Upper lobe of left lung (tissue), 6 donors: ENCODE measurements at regions not wholly inside any gene's neighbourhood (a gene's known extent, or its start where the extent isn't known, plus 50 kb on each side); places are given as distances from the start of the nearest gene placed in this dataset.

Source experiments
- ATAC-seq, 2 donors: fragments of 200-7000 bp; cut with Tn5 transposase; one replicate each; pipeline ENCODE4 v1.9.1; 2022; ENCODE audit warnings: mild to moderate bottlenecking in 2 of 2, moderate library complexity in 2 of 2; ENCODE audit not compliant: low FRiP score in 2 of 2
- DNase-seq, 2 donors: peaks; one replicate each; pipeline ENCODE4 v3.0.0-alpha.2; 2019 to 2020
- H3K27ac ChIP-seq, 4 donors: fragments of 200-600 bp; sonication (generic); one replicate each; pipeline ENCODE4 v1.5.1; 2016 to 2019
- H3K27me3 ChIP-seq, 4 donors: fragments of 200-600 bp; sonication (generic); one replicate each; pipeline ENCODE4 v1.5.1; 2017 to 2019
- H3K36me3 ChIP-seq, 4 donors: fragments of 200-600 bp; sonication (generic); one replicate each; pipeline ENCODE4 v1.5.1; 2016 to 2019
- H3K4me1 ChIP-seq, 4 donors: fragments of 200-600 bp; sonication (generic); one replicate each; pipeline ENCODE4 v1.5.1; 2018 to 2019
- H3K4me3 ChIP-seq, 4 donors: fragments of 200-600 bp; sonication (generic); one replicate each; pipeline ENCODE4 v1.5.1; 2017 to 2019; ENCODE audit warnings: mild to moderate bottlenecking in 2 of 4, moderate library complexity in 1 of 4
- H3K9me3 ChIP-seq, 4 donors: fragments of 200-600 bp; sonication (generic); one replicate each; pipeline ENCODE4 v1.5.1; 2018 to 2019
- EP300 ChIP-seq, 4 donors: sonication (generic); formaldehyde crosslinking; IDR thresholded peaks; one replicate each; pipeline ENCODE4 v1.5.1; 2017; ENCODE audit warnings: antibody characterized with exemption in 4 of 4, control low read depth in 2 of 4
- POLR2A ChIP-seq, 4 donors: fragments of 450-650 bp; IDR thresholded peaks; one replicate each; pipeline ENCODE4 v1.5.1; 2016 to 2017; ENCODE audit warnings: antibody characterized with exemption in 4 of 4, mild to moderate bottlenecking in 2 of 4
- POLR2AphosphoS5 ChIP-seq, 2 donors: sonication (generic); formaldehyde crosslinking; IDR thresholded peaks; one replicate each; pipeline ENCODE4 v1.5.1; 2017; ENCODE audit warnings: antibody characterized with exemption in 2 of 2
- WGBS, 2 donors: methylation state at CpG; one replicate each; pipeline ENCODE4 v1.1.5; 2017 to 2018; 5-methylcytosine and 5-hydroxymethylcytosine counted together
- TF ChIP-seq, protein P1 (sequence below), 6 experiments: fragments of 450-650 bp in 4 of 6; fragments of 200-600 bp in 2 of 6; sonication (generic) in 2 of 6; IDR thresholded peaks; one replicate each; pipeline ENCODE4 v1.5.1; 2016 to 2019; ENCODE audit warnings: antibody characterized with exemption in 6 of 6
- donor health status: DM: no; HTN: no; CAD: no; lungs with moderate emphysema.
- donor health status: DM: no; HTN: yes; CAD: no; lungs with severe emphysema.

DNA sequence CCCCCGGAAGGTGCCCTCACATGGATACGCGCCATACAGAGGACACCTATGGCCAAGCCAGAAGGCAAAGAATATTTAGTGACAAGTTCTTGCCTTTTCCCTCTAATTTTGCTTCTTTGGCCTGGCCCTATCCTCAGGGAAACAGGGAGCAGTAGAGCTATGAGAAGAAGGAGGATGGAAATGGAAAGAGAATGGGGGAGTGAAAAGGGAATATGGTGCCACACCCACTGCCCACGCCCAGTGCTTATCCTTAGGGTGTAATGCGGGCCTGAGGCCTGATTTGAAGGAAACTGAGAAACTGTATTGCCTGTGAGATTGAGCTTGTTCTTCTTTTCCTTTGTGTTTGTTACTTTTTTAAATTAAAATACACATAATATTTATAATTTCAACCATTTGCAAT is 255.1 kb downstream of the HS3ST3A1 start:
- 97 to 98% methylated on average over 5 of the region's 5 CpGs for WGBS, 2 donors
- Histone ChIP-seq H3K36me3 (no peaks in the 10 kb centered on the region), H3K27ac (no peak overlapping the region), H3K4me1 (no peaks in the 10 kb centered on the region), H3K9me3 (no peaks in the 10 kb centered on the region), H3K27me3 (no peaks in the 10 kb centered on the region), H3K4me3 (no peak overlapping the region)
- DNase-seq: no peak
- peak; percentile 18 to 46 for ATAC-seq
- TF ChIP-seq POLR2AphosphoS5 (IDR thresholded peaks at IDR 0.05) (no peak), POLR2A (IDR thresholded peaks at IDR 0.05) (no peak), EP300 (IDR thresholded peaks at IDR 0.05) (no peak)
- TF ChIP-seq, protein P1, sequence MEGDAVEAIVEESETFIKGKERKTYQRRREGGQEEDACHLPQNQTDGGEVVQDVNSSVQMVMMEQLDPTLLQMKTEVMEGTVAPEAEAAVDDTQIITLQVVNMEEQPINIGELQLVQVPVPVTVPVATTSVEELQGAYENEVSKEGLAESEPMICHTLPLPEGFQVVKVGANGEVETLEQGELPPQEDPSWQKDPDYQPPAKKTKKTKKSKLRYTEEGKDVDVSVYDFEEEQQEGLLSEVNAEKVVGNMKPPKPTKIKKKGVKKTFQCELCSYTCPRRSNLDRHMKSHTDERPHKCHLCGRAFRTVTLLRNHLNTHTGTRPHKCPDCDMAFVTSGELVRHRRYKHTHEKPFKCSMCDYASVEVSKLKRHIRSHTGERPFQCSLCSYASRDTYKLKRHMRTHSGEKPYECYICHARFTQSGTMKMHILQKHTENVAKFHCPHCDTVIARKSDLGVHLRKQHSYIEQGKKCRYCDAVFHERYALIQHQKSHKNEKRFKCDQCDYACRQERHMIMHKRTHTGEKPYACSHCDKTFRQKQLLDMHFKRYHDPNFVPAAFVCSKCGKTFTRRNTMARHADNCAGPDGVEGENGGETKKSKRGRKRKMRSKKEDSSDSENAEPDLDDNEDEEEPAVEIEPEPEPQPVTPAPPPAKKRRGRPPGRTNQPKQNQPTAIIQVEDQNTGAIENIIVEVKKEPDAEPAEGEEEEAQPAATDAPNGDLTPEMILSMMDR (IDR thresholded peaks at IDR 0.05): no peak

- H3K4me1 ChIP-seq: no peaks in the 10 kb centered on the region
- H3K36me3 ChIP-seq: no peaks in the 10 kb centered on the region
- TF ChIP-seq POLR2A (IDR thresholded peaks at IDR 0.05) (no peak), EP300 (IDR thresholded peaks at IDR 0.05) (no peak), POLR2AphosphoS5 (IDR thresholded peaks at IDR 0.05) (no peak)
- TF ChIP-seq, protein P1 (IDR thresholded peaks at IDR 0.05): no peak
- ATAC-seq (peak; percentile 61 to 69), DNase-seq (no peak)
- 64 to 69% methylated on average over 2 of the region's 2 CpGs for WGBS, 2 donors
- H3K27ac ChIP-seq: no peak overlapping the region
- H3K27me3 ChIP-seq: no peaks in the 10 kb centered on the region
- H3K9me3 ChIP-seq: no peaks in the 10 kb centered on the region
- no peak overlapping the region for H3K4me3 ChIP-seq
These were observed 255.6 kb downstream of the HS3ST3A1 start for GRCh38 chr17:13346081-13346533.

DNA sequence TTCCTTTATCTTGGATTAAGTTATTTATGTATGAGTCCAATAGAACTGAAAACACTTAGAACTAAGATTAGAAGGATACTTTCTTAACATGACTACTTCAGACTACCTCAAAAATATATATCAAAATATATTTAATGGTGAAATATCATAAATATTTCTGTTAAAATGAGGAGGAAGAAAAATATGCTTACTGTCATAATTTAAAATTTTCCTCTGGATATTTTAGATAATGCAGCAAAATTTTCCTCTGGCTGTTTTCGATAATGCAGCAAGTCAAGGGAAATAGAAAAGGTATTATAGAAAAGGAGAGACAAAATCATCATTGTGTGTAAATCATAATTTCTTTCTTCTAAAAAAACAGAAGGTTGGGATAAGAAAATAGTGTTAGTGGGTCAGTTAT is 263.3 kb downstream of the HS3ST3A1 start:
- H3K36me3 ChIP-seq: no peaks in the 10 kb centered on the region
- no peaks in the 10 kb centered on the region for H3K27me3 ChIP-seq
- ATAC-seq: no peak
- no peak for DNase-seq
- TF ChIP-seq POLR2A (IDR thresholded peaks at IDR 0.05) (no peak), EP300 (IDR thresholded peaks at IDR 0.05) (no peak), POLR2AphosphoS5 (IDR thresholded peaks at IDR 0.05) (no peak)
- TF ChIP-seq, protein P1 (IDR thresholded peaks at IDR 0.05): no peak
- H3K4me3 ChIP-seq: peak overlapping the region in 1 of 4 donors; percentile 28
- peaks cover 0 to 7% (median 3%) of the 10 kb centered on the region in 4 donors for H3K4me1 ChIP-seq
- WGBS, 2 donors: 89 to 96% methylated on average over 1 of the region's 1 CpG
- no peak overlapping the region for H3K27ac ChIP-seq
- no peaks in the 10 kb centered on the region for H3K9me3 ChIP-seq

DNA sequence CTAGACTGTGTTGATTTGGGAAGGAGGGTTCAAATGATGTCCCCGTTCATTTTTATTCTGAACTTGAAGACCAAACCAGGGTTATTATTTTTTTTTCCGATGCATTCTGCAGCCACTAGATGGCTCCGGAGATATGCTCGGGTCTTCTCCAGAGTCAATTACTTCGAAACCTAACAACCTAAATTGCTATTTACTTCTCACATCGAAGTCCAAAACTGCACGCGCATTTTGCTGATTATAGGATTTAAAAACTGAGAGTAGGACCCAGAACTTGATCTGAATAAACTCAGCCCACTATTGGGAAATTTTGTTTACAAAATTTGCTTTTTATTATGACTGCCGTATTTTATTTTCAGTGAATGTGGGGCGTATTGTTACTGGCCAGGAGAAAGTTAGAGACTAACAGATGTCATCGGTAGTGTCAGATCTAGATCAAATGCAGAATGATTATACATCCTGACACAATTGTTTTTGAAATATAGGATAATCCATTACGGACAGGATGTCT is 263.8 kb downstream of the HS3ST3A1 start:
- peak overlapping the region in 2 of 4 donors; percentile 13 to 28 for H3K4me3 ChIP-seq
- no peaks in the 10 kb centered on the region for H3K36me3 ChIP-seq
- WGBS, 2 donors: 3 to 6% methylated on average over 12 of the region's 12 CpGs
- H3K9me3 ChIP-seq: no peaks in the 10 kb centered on the region
- no peak overlapping the region for H3K27ac ChIP-seq
- H3K4me1 ChIP-seq: peaks cover 0 to 7% (median 3%) of the 10 kb centered on the region in 4 donors
- peak in 1 of 2 donors; percentile 70 for ATAC-seq
- no peak for DNase-seq
- no peaks in the 10 kb centered on the region for H3K27me3 ChIP-seq
- TF ChIP-seq EP300 (IDR thresholded peaks at IDR 0.05): no peak
- TF ChIP-seq, protein P1 (IDR thresholded peaks at IDR 0.05): peak; percentile 30 to 73 (median 64)

- ATAC-seq (no peak), DNase-seq (no peak)
- H3K9me3 ChIP-seq: no peaks in the 10 kb centered on the region
- no peak overlapping the region for H3K27ac ChIP-seq
- no peaks in the 10 kb centered on the region for H3K36me3 ChIP-seq
- peaks cover 0 to 7% (median 3%) of the 10 kb centered on the region in 4 donors for H3K4me1 ChIP-seq
- H3K27me3 ChIP-seq: no peaks in the 10 kb centered on the region
- WGBS, 2 donors: 63 to 64% methylated on average over 5 of the region's 5 CpGs
- no peak overlapping the region for H3K4me3 ChIP-seq
- TF ChIP-seq EP300 (IDR thresholded peaks at IDR 0.05) (no peak), POLR2A (IDR thresholded peaks at IDR 0.05) (no peak), POLR2AphosphoS5 (IDR thresholded peaks at IDR 0.05) (no peak)
- TF ChIP-seq, protein P1 (IDR thresholded peaks at IDR 0.05): no peak
These were observed 264.6 kb downstream of the HS3ST3A1 start for GRCh38 chr17:13337151-13337550.
